OCI-LY1 (cell line): ENCODE measurements at regions not wholly inside any gene's neighbourhood (a gene's known extent, or its start where the extent isn't known, plus 50 kb on each side); places are given as distances from the start of the nearest gene placed in this dataset.

Source experiments
- CTCF ChIP-seq: fragments of 200-600 bp; sonication (generic), shearing (Covaris generic); IDR thresholded peaks from 2 replicates; pipeline ENCODE4 v1.5.1; 2017; ENCODE audit warnings: mild to moderate bottlenecking, antibody characterized with exemption, low read length, moderate library complexity, mixed read lengths
- EZH2 ChIP-seq: fragments of 200-600 bp; sonication (generic), shearing (Covaris generic); IDR thresholded peaks from 2 replicates; pipeline ENCODE4 v1.8.0; 2017; ENCODE audit warnings: borderline replicate concordance, mixed run types, mild to moderate bottlenecking, antibody characterized with exemption, low read length, moderate library complexity, mixed read lengths

GRCh38 chr3:156052115-156052514, 68.3 kb upstream of the KCNAB1 start:
- TF ChIP-seq CTCF (no peak), EZH2 (no peak)
